OCI-LY7 (cell line): ENCODE measurements at regions not wholly inside any gene's neighbourhood (a gene's known extent, or its start where the extent isn't known, plus 50 kb on each side); places are given as distances from the start of the nearest gene placed in this dataset.

ENCODE experiments used
- BruUV-seq: library from RNA; stranded (reverse); fragments of 400-500 nt; replicated peaks from 2 replicates; lab custom pipeline; 2021; lab: Mats Ljungman, UMichigan
- CTCF ChIA-PET: fragments of 300-600 bp; sonication (Branson Sonifier 250); formaldehyde crosslinking; loops from one replicate; lab custom pipeline; 2022; ENCODE audit warnings: antibody characterized with exemption; ENCODE audit not compliant: unreplicated experiment; lab: Charles Lee
- POLR2A ChIA-PET: fragments of 300-600 bp; sonication (Branson Sonifier 250); formaldehyde crosslinking; loops from one replicate; lab custom pipeline; 2022; ENCODE audit warnings: antibody characterized with exemption; lab: Charles Lee
- DNase-seq: peaks from one replicate; pipeline ENCODE4 v3.0.0-alpha.2; 2015; ENCODE audit warnings: low spot score
- H2AFZ ChIP-seq: fragments of 200-600 bp; sonication (generic), shearing (Covaris generic); 2 replicates; pipeline ENCODE4 v1.6.1; 2014; ENCODE audit warnings: mild to moderate bottlenecking, antibody characterized with exemption, low read length, moderate library complexity
- H3K27ac ChIP-seq: fragments of 200-600 bp; sonication (generic); 2 replicates; pipeline ENCODE4 v1.5.1; 2014; ENCODE audit warnings: mixed run types, low read depth, mild to moderate bottlenecking, moderate library complexity, low read length, inconsistent platforms; ENCODE audit not compliant: poor library complexity, severe bottlenecking
- H3K36me3 ChIP-seq: fragments of 200-600 bp; sonication (generic); 2 replicates; pipeline ENCODE4 v1.6.1; 2014; ENCODE audit warnings: mild to moderate bottlenecking, antibody characterized with exemption, low read length, moderate library complexity, mixed read lengths; ENCODE audit not compliant: insufficient read depth
- H3K4me1 ChIP-seq: fragments of 200-600 bp; sonication (generic); 2 replicates; pipeline ENCODE4 v1.5.1; 2014; ENCODE audit warnings: mild to moderate bottlenecking, low read length; ENCODE audit not compliant: insufficient read depth, poor library complexity, severe bottlenecking
- H3K4me2 ChIP-seq: fragments of 200-600 bp; sonication (generic); 2 replicates; pipeline ENCODE4 v1.6.1; 2014; ENCODE audit warnings: mild to moderate bottlenecking, low read length
- H3K4me3 ChIP-seq: fragments of 200-600 bp; sonication (generic); 2 replicates; pipeline ENCODE4 v1.5.1; 2014; ENCODE audit warnings: mild to moderate bottlenecking, low read depth, low read length; ENCODE audit not compliant: poor library complexity, severe bottlenecking
- H3K79me2 ChIP-seq: fragments of 200-600 bp; sonication (generic); 2 replicates; pipeline ENCODE4 v1.6.1; 2016; ENCODE audit warnings: low read depth, mild to moderate bottlenecking, low read length, moderate library complexity, mixed read lengths; ENCODE audit not compliant: insufficient read depth
- H3K9me2 ChIP-seq: fragments of 200-600 bp; sonication (generic); 2 replicates; pipeline ENCODE4 v1.6.1; 2016; ENCODE audit warnings: mild to moderate bottlenecking, low read length, mixed read lengths; ENCODE audit not compliant: insufficient read depth
- H3K9me3 ChIP-seq: fragments of 200-600 bp; sonication (generic); 2 replicates; pipeline ENCODE4 v1.6.1; 2014; ENCODE audit warnings: mild to moderate bottlenecking, mixed run types, low read length, mixed read lengths
- H4K20me1 ChIP-seq: fragments of 200-600 bp; sonication (generic); 2 replicates; pipeline ENCODE4 v1.6.1; 2014; ENCODE audit warnings: mild to moderate bottlenecking, antibody characterized with exemption, low read length, moderate library complexity, mixed read lengths; ENCODE audit not compliant: insufficient read depth
- EZH2phosphoT487 ChIP-seq: fragments of 200-600 bp; sonication (generic); IDR thresholded peaks from 2 replicates; pipeline ENCODE4 v1.6.1; 2018; ENCODE audit warnings: low read depth, borderline replicate concordance, mild to moderate bottlenecking, mixed run types, antibody characterized with exemption, low read length, moderate library complexity, mixed read lengths
- intact Hi-C: fragments of 100-400 bp; cut with micrococcal nuclease; formaldehyde crosslinking; loops from one replicate; pipeline ENCODE4 v1.10.0; 2022; ENCODE audit not compliant: unreplicated experiment
- TF ChIP-seq, protein P1 (sequence below): fragments of 200-600 bp; sonication (generic); conservative IDR thresholded peaks from 2 replicates; pipeline ENCODE4 v1.5.1; 2014; ENCODE audit warnings: mild to moderate bottlenecking, antibody characterized with exemption, low read length, moderate library complexity, mixed read lengths

DNA sequence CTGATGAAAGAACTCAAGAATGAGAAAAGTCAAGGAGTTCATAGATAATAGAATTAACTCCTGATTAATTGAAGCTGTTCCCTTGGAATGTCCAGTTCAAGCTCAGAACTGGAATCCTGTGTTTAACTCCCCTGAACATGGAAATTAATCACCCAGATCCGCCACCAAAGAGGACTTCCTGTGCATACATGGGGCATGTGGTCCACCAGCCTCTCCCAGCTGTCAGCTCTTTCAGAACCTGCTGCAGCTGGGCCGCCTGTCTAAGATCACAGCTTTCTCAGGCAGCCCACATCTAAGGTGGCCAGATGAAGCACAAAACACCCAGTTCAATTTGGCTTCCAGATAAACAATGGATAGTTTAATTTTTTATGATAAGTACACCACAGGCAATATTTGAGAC is 203.7 kb upstream of the COX10 start:
- DNase-seq: no peak
- no peaks in the 10 kb centered on the region for H3K36me3 ChIP-seq
- no peak overlapping the region for H3K4me3 ChIP-seq
- no peaks in the 10 kb centered on the region for H3K4me1 ChIP-seq
- no peaks in the 10 kb centered on the region for H3K79me2 ChIP-seq
- H3K9me2 ChIP-seq: no peaks in the 10 kb centered on the region
- no TSS peak for BruUV-seq
- H3K4me2 ChIP-seq: no peak overlapping the region
- no peaks in the 10 kb centered on the region for H4K20me1 ChIP-seq
- no peak overlapping the region for H2AFZ ChIP-seq
- no peak overlapping the region for H3K27ac ChIP-seq
- POLR2A ChIA-PET: no interaction called here
- TF ChIP-seq EZH2phosphoT487: no peak
- TF ChIP-seq, protein P1, sequence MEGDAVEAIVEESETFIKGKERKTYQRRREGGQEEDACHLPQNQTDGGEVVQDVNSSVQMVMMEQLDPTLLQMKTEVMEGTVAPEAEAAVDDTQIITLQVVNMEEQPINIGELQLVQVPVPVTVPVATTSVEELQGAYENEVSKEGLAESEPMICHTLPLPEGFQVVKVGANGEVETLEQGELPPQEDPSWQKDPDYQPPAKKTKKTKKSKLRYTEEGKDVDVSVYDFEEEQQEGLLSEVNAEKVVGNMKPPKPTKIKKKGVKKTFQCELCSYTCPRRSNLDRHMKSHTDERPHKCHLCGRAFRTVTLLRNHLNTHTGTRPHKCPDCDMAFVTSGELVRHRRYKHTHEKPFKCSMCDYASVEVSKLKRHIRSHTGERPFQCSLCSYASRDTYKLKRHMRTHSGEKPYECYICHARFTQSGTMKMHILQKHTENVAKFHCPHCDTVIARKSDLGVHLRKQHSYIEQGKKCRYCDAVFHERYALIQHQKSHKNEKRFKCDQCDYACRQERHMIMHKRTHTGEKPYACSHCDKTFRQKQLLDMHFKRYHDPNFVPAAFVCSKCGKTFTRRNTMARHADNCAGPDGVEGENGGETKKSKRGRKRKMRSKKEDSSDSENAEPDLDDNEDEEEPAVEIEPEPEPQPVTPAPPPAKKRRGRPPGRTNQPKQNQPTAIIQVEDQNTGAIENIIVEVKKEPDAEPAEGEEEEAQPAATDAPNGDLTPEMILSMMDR: no peak
- H3K9me3 ChIP-seq: peaks cover 5% of the 10 kb centered on the region; the same call in 1 of the 2 replicates
- CTCF ChIA-PET: no interaction called here
- intact Hi-C loops: no loop called here

DNA sequence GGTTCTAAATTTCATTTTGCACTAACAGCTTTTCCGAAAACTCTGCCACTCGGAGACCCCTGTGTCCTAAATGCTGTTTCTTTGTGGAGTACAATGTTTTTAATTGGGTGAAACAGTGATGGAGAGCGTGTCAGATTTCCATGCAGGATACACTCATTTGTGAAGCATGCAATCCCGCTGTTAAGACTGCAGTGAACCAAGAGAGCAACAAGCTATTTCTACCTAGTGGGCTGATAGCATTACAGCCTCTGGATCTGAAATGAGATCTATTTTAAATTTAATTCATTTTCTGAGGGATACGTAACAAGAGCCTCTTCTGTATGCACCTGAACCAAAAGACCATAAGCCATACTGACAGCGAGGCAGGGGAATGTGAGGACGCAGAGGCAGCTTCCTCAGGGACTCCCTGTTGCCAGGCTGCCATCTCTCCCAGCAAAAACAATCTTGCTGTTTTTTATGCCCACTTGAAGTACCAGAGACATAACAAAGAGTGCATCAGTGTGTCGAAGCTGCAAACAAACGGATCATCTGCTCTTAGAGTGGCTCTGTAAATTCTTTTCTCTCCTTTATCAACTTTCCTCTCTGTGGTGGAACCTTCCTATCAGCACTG is 199.9 kb upstream of the COX10 start:
- intact Hi-C loops: no loop called here
- ChIA-PET POLR2A (no interaction called here), CTCF (interaction anchor here (0.6 kb wide), 1 partner anchor 170 kb away, joined by 3 read pairs; no protein-coding TSS in a partner anchor)
- Histone ChIP-seq H3K36me3 (no peaks in the 10 kb centered on the region), H4K20me1 (no peaks in the 10 kb centered on the region), H3K4me3 (no peak overlapping the region), H2AFZ (no peak overlapping the region), H3K79me2 (no peaks in the 10 kb centered on the region), H3K9me2 (no peaks in the 10 kb centered on the region), H3K27ac (no peak overlapping the region), H3K4me2 (no peak overlapping the region), H3K4me1 (no peaks in the 10 kb centered on the region), H3K9me3 (peaks cover 5% of the 10 kb centered on the region; the same call in 1 of the 2 replicates)
- no peak for TF ChIP-seq EZH2phosphoT487
- TF ChIP-seq, protein P1: no peak
- no peak for DNase-seq
- no TSS peak for BruUV-seq

GRCh38 chr17:13871261-13871660 is 198.0 kb upstream of the COX10 start:
- Histone ChIP-seq H3K79me2 (no peaks in the 10 kb centered on the region), H2AFZ (no peak overlapping the region), H3K36me3 (no peaks in the 10 kb centered on the region), H3K4me1 (no peaks in the 10 kb centered on the region), H3K4me3 (no peak overlapping the region), H4K20me1 (no peaks in the 10 kb centered on the region), H3K9me2 (no peaks in the 10 kb centered on the region), H3K9me3 (peaks cover 5% of the 10 kb centered on the region; the same call in 1 of the 2 replicates), H3K4me2 (no peak overlapping the region), H3K27ac (no peak overlapping the region)
- ChIA-PET POLR2A (no interaction called here), CTCF (no interaction called here)
- no peak for DNase-seq
- TF ChIP-seq, protein P1: no peak
- TF ChIP-seq EZH2phosphoT487: no peak
- intact Hi-C loops: no loop called here
- no TSS peak for BruUV-seq
